PC-9 (cell line): ENCODE measurements at regions not wholly inside any gene's neighbourhood (a gene's known extent, or its start where the extent isn't known, plus 50 kb on each side); places are given as distances from the start of the nearest gene placed in this dataset.

Experiments
- EZH2 ChIP-seq: fragments of 200-600 bp; sonication (generic); IDR thresholded peaks from 2 replicates; pipeline ENCODE4 v1.8.0; 2017; ENCODE audit warnings: antibody characterized with exemption, low read depth
- TF ChIP-seq, protein P1 (sequence below): fragments of 200-600 bp; sonication (generic); conservative IDR thresholded peaks from 2 replicates; pipeline ENCODE4 v1.6.1; 2017; ENCODE audit warnings: mixed run types, antibody characterized with exemption, mild to moderate bottlenecking, moderate library complexity

DNA sequence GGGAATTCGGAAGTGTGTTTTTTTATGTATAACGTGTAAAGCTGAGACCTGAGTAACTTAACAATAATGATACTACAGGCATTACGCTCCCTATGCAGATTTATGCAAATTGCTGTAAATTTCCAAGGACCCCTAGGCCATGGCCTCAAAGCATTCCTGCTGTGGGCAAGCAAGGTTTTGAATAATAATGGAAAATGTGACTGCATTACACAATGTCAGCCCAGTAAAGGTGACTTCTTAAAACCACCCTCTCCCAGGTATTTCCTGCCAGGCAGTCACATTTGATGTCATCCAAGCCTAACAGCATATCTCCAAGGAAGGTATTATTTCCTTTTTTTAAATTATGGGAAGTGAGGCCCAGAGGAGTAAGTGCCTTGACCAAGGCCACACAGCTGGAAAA is 621.0 kb downstream of the BCL11B start:
- TF ChIP-seq EZH2, result no peak
- TF ChIP-seq, protein P1, sequence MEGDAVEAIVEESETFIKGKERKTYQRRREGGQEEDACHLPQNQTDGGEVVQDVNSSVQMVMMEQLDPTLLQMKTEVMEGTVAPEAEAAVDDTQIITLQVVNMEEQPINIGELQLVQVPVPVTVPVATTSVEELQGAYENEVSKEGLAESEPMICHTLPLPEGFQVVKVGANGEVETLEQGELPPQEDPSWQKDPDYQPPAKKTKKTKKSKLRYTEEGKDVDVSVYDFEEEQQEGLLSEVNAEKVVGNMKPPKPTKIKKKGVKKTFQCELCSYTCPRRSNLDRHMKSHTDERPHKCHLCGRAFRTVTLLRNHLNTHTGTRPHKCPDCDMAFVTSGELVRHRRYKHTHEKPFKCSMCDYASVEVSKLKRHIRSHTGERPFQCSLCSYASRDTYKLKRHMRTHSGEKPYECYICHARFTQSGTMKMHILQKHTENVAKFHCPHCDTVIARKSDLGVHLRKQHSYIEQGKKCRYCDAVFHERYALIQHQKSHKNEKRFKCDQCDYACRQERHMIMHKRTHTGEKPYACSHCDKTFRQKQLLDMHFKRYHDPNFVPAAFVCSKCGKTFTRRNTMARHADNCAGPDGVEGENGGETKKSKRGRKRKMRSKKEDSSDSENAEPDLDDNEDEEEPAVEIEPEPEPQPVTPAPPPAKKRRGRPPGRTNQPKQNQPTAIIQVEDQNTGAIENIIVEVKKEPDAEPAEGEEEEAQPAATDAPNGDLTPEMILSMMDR, result no peak
